ENCODE measurements at regions not wholly inside any gene's neighbourhood (a gene's known extent, or its start where the extent isn't known, plus 50 kb on each side); places are given as distances from the start of the nearest gene placed in this dataset.

- TF ChIP-seq CTCF (IDR thresholded peaks at IDR 0.05; ENCODE audit: borderline replicate concordance, extremely low read depth, low read length, poor library complexity, severe bottlenecking), result no peak
- no peak for TF ChIP-seq EZH2 (IDR thresholded peaks at IDR 0.05; ENCODE audit: borderline replicate concordance, low read depth, low read length, severe bottlenecking)
Observed at GRCh38 chr6:99165838-99166237, 183.6 kb downstream of the FAXC start.
